Body of pancreas (tissue), 4 donors: ENCODE measurements at regions not wholly inside any gene's neighbourhood (a gene's known extent, or its start where the extent isn't known, plus 50 kb on each side); places are given as distances from the start of the nearest gene placed in this dataset.
"Not testable (repeated sequence)": the region's sequence is repeated elsewhere in the genome, so short reads cannot be mapped to it uniquely, and the experiment has no call there.

Experiments used
- ATAC-seq: fragments of 150-250 bp; one replicate; pipeline ENCODE4 v1.9.1; 2016
- DNase-seq, 4 donors: peaks; one replicate each; pipeline ENCODE4 v3.0.0-alpha.2; 2019
- H3K27ac ChIP-seq, 4 donors: fragments of 200-600 bp; sonication (generic); 1 replicate in 3 of 4; 2 replicates in 1 of 4; pipeline versions ENCODE4 v1.5.1 to v1.6.1; 2016 to 2019; ENCODE audit warnings: mild to moderate bottlenecking in 1 of 4, mixed read lengths in 1 of 4, moderate library complexity in 1 of 4
- H3K27me3 ChIP-seq, 2 donors: fragments of 200-600 bp; sonication (generic); one replicate each; pipeline ENCODE4 v1.6.0; 2016; ENCODE audit warnings: mild to moderate bottlenecking in 1 of 2
- H3K36me3 ChIP-seq, 2 donors: fragments of 200-600 bp; sonication (generic); replicated peaks in 1 of 2; 2 replicates each; pipeline ENCODE4 v1.5.1; 2016; ENCODE audit warnings: low read depth in 2 of 2; ENCODE audit not compliant: insufficient read depth in 1 of 2
- H3K4me1 ChIP-seq: fragments of 200-600 bp; sonication (generic); one replicate; pipeline ENCODE4 v1.6.0; 2016
- H3K4me3 ChIP-seq, 2 donors: fragments of 200-600 bp; sonication (generic); 1 replicate in 1 of 2; 2 replicates in 1 of 2; pipeline ENCODE4 v1.5.1; 2016 to 2019
- H3K9me3 ChIP-seq, 3 donors: fragments of 200-600 bp; sonication (generic); 1 replicate in 2 of 3; 2 replicates in 1 of 3; pipeline ENCODE4 v1.5.1; 2016
- POLR2A ChIP-seq, 3 donors: fragments of 450-650 bp; IDR thresholded peaks; one replicate each; pipeline ENCODE4 v1.6.1; 2016; ENCODE audit warnings: antibody characterized with exemption in 3 of 3, mild to moderate bottlenecking in 2 of 3
- WGBS, 2 donors: methylation state at CpG; one replicate each; pipeline ENCODE4 v1.1.5; 2017; 5-methylcytosine and 5-hydroxymethylcytosine counted together
- intact Hi-C: fragments of 100-400 bp; cut with DNase I; formaldehyde crosslinking; loops from one replicate; pipeline ENCODE4 v1.15.1; 2023
- TF ChIP-seq, protein P1 (sequence below), 7 experiments: fragments of 450-650 bp in 4 of 7; fragments of 200-600 bp in 3 of 7; sonication (generic) in 3 of 7; IDR thresholded peaks; one replicate each; pipeline ENCODE4 v1.5.1; 2016 to 2019; ENCODE audit warnings: antibody characterized with exemption in 7 of 7

DNA sequence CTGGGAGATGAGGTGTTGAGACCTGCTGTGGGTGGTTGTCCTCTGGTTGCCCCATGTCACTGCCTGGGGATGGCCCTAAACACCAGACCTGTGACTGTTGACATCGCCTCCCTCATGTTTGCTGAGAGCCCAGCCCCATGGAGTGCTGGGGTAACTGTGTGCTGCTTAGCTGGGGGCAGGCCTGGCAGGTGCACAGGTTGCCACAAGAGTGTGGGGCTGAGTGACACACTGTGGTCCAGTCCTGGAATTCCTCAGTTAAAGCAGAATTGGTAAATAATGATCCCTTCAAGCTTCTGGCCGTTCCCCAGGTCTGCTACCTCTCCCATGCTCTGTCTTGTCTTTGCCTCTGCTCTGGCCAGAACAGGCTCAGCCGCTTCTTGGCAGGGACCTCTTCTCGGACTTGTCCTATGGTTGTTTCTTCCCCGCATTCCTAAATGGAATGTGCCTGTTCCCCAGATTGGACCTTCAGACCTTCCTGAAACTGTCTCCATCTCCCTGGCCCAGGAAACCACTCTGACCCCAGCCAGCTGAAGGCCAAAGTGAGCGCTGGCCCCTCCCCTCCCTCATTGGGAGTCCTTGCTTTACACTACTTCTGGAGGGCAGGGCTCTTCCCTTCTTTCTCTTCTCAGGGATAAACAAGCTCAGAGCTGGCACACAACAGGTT is 61.2 kb upstream of the PITX1 start:
- WGBS, 2 donors: 74 to 81% methylated on average over 6 of the region's 6 CpGs
- no peaks in the 10 kb centered on the region for H3K27me3 ChIP-seq
- no peaks in the 10 kb centered on the region for H3K4me1 ChIP-seq
- no peaks in the 10 kb centered on the region for H3K9me3 ChIP-seq
- intact Hi-C loops: no loop called here
- TF ChIP-seq, protein P1, sequence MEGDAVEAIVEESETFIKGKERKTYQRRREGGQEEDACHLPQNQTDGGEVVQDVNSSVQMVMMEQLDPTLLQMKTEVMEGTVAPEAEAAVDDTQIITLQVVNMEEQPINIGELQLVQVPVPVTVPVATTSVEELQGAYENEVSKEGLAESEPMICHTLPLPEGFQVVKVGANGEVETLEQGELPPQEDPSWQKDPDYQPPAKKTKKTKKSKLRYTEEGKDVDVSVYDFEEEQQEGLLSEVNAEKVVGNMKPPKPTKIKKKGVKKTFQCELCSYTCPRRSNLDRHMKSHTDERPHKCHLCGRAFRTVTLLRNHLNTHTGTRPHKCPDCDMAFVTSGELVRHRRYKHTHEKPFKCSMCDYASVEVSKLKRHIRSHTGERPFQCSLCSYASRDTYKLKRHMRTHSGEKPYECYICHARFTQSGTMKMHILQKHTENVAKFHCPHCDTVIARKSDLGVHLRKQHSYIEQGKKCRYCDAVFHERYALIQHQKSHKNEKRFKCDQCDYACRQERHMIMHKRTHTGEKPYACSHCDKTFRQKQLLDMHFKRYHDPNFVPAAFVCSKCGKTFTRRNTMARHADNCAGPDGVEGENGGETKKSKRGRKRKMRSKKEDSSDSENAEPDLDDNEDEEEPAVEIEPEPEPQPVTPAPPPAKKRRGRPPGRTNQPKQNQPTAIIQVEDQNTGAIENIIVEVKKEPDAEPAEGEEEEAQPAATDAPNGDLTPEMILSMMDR (IDR thresholded peaks at IDR 0.05): no peak
- TF ChIP-seq POLR2A (IDR thresholded peaks at IDR 0.05): no peak
- H3K36me3 ChIP-seq: no peaks in the 10 kb centered on the region
- no peak overlapping the region for H3K4me3 ChIP-seq
- ATAC-seq (no peak), DNase-seq (no peak)
- H3K27ac ChIP-seq: no peak overlapping the region

DNA sequence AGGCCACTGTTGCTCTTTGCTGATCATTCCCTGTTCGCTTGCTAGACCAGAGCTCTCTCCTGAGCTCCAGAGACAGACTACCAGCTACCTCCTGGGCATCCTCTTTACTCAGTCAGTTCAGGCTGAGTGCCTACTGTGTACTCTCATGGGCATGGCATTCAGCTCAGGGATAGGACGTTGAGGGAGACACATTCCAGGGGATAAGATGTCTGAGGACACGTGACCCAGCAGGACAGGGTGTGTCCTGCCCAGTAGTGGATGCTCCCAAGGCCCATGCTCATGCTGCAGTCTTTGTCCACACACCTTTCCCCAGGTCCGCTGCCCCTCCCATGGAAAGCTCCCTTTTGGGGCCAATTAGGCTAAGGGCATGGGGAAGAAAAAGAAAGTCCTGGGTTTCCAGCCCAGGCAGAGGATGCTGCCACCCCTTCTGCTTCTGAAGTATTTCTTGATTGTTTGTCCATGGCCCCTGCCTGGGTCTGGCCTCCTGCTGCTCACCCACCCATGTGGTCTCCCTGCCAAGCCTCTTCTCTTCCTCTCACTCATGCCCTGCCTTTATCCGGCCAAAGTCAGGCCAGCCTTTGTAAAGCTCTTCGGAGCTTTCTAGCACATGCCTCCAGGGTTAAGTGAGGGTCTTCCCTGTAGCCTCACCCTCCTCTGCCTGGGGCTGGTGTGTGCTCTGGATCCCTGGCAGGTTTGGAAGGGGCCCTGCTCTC is 60.5 kb upstream of the PITX1 start:
- H3K4me1 ChIP-seq: no peaks in the 10 kb centered on the region
- WGBS, 2 donors: 75 to 77% methylated on average over 6 of the region's 6 CpGs
- TF ChIP-seq, protein P1 (IDR thresholded peaks at IDR 0.05): no peak
- TF ChIP-seq POLR2A (IDR thresholded peaks at IDR 0.05): no peak
- no peak for DNase-seq
- H3K36me3 ChIP-seq: no peaks in the 10 kb centered on the region
- no peak for ATAC-seq
- no peak overlapping the region for H3K4me3 ChIP-seq
- H3K27me3 ChIP-seq: no peaks in the 10 kb centered on the region
- H3K27ac ChIP-seq: no peak overlapping the region
- intact Hi-C loops: no loop called here
- H3K9me3 ChIP-seq: no peaks in the 10 kb centered on the region

DNA sequence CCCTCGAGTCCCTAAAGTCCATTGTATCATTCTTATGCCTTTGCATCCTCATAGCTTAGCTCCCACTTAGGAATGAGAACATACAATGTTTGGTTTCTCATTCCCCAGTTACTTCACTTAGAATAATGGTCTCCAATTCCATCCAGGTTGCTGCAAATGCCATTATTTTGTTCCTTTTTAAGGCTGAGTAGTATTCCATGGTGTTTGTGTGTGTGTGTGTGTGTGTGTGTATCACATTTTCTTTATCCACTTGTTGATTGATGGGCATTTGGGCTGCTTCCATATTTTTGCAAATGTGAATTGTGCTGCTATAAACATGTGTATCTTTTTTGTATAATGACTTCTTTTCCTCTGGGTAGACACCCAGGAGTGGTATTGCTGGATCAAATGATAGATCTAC is 59.5 kb upstream of the PITX1 start:
- WGBS, 2 donors: 80 to 86% methylated on average over 1 of the region's 1 CpG
- H3K27ac ChIP-seq, ATAC-seq, H3K9me3 ChIP-seq, H3K27me3 ChIP-seq, intact Hi-C loops, H3K4me3 ChIP-seq, DNase-seq, H3K4me1 ChIP-seq, H3K36me3 ChIP-seq: not testable (repeated sequence)

DNA sequence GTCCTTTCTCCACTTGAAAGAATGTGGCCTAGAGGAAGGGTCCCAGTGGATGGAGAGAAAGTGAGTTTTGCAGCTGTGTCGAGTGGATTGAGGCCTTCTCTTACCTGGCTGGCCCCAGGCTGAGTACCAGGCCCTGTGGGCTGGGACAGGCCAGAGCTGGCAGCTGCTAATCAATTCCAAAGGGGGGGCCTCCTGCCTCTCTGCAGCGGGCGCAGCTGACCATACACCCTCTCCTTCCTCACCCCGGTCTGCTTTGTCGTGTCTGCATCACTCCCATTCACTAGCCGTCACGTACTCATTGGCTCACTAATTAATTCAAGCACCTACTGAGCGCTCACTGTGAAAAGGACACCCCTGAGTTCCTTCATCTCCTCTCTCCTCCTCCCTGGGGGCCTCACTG is 58.4 kb upstream of the PITX1 start:
- ATAC-seq: no peak
- DNase-seq: no peak
- intact Hi-C loops: no loop called here
- Histone ChIP-seq H3K27me3 (no peaks in the 10 kb centered on the region), H3K4me3 (no peak overlapping the region), H3K9me3 (no peaks in the 10 kb centered on the region), H3K27ac (no peak overlapping the region), H3K4me1 (no peaks in the 10 kb centered on the region), H3K36me3 (no peaks in the 10 kb centered on the region)
- 72 to 80% methylated on average over 8 of the region's 8 CpGs for WGBS, 2 donors
- no peak for TF ChIP-seq POLR2A (IDR thresholded peaks at IDR 0.05)
- TF ChIP-seq, protein P1 (IDR thresholded peaks at IDR 0.05): no peak

DNA sequence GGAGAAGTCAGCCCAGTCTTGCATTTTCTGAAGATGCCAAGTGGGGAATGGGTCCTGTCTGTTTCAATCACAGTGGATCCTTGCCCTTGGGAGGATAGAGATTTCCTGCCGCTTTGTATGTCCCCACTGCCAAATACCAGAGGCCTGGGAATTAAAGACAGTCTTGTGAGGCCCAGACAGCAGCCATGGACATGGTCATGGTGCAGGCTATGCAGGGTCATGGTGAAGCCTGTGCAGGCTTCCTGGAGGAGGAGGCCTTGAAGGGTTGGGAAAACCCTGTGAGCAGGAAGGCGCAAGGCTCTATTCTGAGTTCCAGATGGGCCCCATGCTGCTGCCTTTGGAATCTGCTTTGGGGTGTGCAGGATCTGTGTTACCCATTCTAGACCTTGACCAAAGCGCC is 57.3 kb upstream of the PITX1 start:
- Histone ChIP-seq H3K4me3 (no peak overlapping the region), H3K27ac (no peak overlapping the region), H3K36me3 (no peaks in the 10 kb centered on the region), H3K27me3 (no peaks in the 10 kb centered on the region), H3K9me3 (no peaks in the 10 kb centered on the region), H3K4me1 (no peaks in the 10 kb centered on the region)
- intact Hi-C loops: no loop called here
- DNase-seq: no peak
- TF ChIP-seq, protein P1 (IDR thresholded peaks at IDR 0.05): no peak
- no peak for TF ChIP-seq POLR2A (IDR thresholded peaks at IDR 0.05)
- ATAC-seq: no peak
- WGBS, 2 donors: 86 to 93% methylated on average over 3 of the region's 3 CpGs
